ENCODE measurements at regions not wholly inside any gene's neighbourhood (a gene's known extent, or its start where the extent isn't known, plus 50 kb on each side); places are given as distances from the start of the nearest gene placed in this dataset.

DNA sequence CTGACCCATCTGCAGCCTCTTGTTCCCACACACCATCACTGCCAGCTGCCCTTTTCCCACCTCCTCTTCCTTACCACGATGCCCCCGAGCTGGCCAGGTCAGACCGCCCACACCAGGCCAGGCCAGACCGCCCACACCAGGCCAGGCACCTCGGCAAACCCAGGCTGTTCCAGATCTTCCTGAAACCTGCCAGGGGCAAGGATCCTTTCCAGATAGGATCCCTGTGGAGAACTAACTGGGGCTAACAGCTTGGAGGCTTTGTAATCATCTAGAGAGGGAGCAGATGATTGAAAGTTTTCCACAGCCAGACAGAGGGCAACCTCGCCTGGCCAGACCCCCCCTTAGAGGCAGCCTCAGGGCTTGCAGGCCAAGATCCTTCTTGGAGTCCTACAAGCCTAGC lies 287.3 kb upstream of the TLE3 start:
- Histone ChIP-seq H2BK120ac (ENCODE audit: low read depth, low read length) (no peak overlapping the region), H3K36me3 (ENCODE audit: control insufficient read depth, insufficient read depth, low read length) (no peaks in the 10 kb centered on the region), H2AK5ac (ENCODE audit: low read depth, low read length) (no peak overlapping the region), H3K18ac (ENCODE audit: low read depth, low read length) (no peak overlapping the region), H3K9me3 (ENCODE audit: control insufficient read depth, insufficient read depth, low read length) (peaks cover 9% of the 10 kb centered on the region), H2BK5ac (ENCODE audit: low read depth, low read length, poor library complexity, severe bottlenecking) (no peak overlapping the region), H3K23ac (ENCODE audit: low read depth, low read length) (no peak overlapping the region), H3K4me1 (ENCODE audit: control insufficient read depth, insufficient read depth, low read length) (no peaks in the 10 kb centered on the region), H2BK15ac (ENCODE audit: low read depth, low read length) (no peak overlapping the region), H4K8ac (ENCODE audit: low read depth in 2 of 2, low read length in 2 of 2) (no peak overlapping the region), H4K91ac (ENCODE audit: insufficient read depth, low read depth, low read length) (no peak overlapping the region), H2AK9ac (replicated peaks; ENCODE audit: low read depth, low read length, poor library complexity) (no peak overlapping the region), H3K4ac (ENCODE audit: low read depth, low read length) (no peak overlapping the region), H3K9ac (ENCODE audit: low read depth, low read length) (no peak overlapping the region), H2BK20ac (ENCODE audit: low read depth, low read length) (no peak overlapping the region), H3K4me2 (ENCODE audit: low read depth, low read length) (no peak overlapping the region), H3K27me3 (ENCODE audit: control insufficient read depth, insufficient read depth, low read length) (peaks cover 36% of the 10 kb centered on the region), H3K56ac (ENCODE audit: extremely low read depth, insufficient read depth, low read length) (no peak overlapping the region), H3K9me1 (ENCODE audit: insufficient read depth, low read length) (no peaks in the 10 kb centered on the region), H3K4me3 (ENCODE audit: insufficient read depth, low read depth, low read length) (no peak overlapping the region), H4K20me1 (ENCODE audit: insufficient read depth, low read length) (no peaks in the 10 kb centered on the region), H4K5ac (ENCODE audit: low read depth, low read length) (no peak overlapping the region), H2AFZ (replicated peaks; ENCODE audit: low read length, poor library complexity) (no peak overlapping the region), H3K14ac (replicated peaks; ENCODE audit: low read depth, low read length) (no peak overlapping the region), H3K79me1 (ENCODE audit: low read depth in 1 of 2, low read length in 2 of 2) (no peaks in the 10 kb centered on the region), H3K27ac (ENCODE audit: insufficient read depth, low read length) (no peak overlapping the region)
- ChIA-PET POLR2A (ENCODE audit: unreplicated experiment) (no interaction called here), CTCF (no interaction called here)
- TF ChIP-seq SMC3 (IDR thresholded peaks at IDR 0.05; ENCODE audit: low read depth, low read length) (no peak), MXI1 (IDR thresholded peaks at IDR 0.05; ENCODE audit: borderline replicate concordance, low read depth, low read length) (no peak), CEBPB (IDR thresholded peaks at IDR 0.05; ENCODE audit: low read depth, low read length) (no peak), FOS (IDR thresholded peaks at IDR 0.05; ENCODE audit: low read depth, low read length) (no peak), BHLHE40 (IDR thresholded peaks at IDR 0.05; ENCODE audit: low read depth, low read length) (no peak), POLR2A (IDR thresholded peaks at IDR 0.05; ENCODE audit: low read depth, low read length) (no peak), NFE2L2 (IDR thresholded peaks at IDR 0.05; ENCODE audit: low read depth, low read length) (no peak), ELK1 (IDR thresholded peaks at IDR 0.05; ENCODE audit: borderline replicate concordance, low read depth, low read length) (no peak), RFX5 (IDR thresholded peaks at IDR 0.05; ENCODE audit: low read depth, low read length) (no peak), MAZ (IDR thresholded peaks at IDR 0.05; ENCODE audit: borderline replicate concordance, low read depth, low read length) (no peak), USF2 (IDR thresholded peaks at IDR 0.05; ENCODE audit: low read depth, low read length) (no peak), RAD21 (IDR thresholded peaks at IDR 0.05; ENCODE audit: low read length) (no peak), RCOR1 (IDR thresholded peaks at IDR 0.05; ENCODE audit: insufficient replicate concordance, low read length) (no peak), MAFK (IDR thresholded peaks at IDR 0.05; ENCODE audit: low read depth, low read length) (no peak), CHD1 (IDR thresholded peaks at IDR 0.05; ENCODE audit: low read depth, low read length) (no peak)
- TF ChIP-seq, protein P1, sequence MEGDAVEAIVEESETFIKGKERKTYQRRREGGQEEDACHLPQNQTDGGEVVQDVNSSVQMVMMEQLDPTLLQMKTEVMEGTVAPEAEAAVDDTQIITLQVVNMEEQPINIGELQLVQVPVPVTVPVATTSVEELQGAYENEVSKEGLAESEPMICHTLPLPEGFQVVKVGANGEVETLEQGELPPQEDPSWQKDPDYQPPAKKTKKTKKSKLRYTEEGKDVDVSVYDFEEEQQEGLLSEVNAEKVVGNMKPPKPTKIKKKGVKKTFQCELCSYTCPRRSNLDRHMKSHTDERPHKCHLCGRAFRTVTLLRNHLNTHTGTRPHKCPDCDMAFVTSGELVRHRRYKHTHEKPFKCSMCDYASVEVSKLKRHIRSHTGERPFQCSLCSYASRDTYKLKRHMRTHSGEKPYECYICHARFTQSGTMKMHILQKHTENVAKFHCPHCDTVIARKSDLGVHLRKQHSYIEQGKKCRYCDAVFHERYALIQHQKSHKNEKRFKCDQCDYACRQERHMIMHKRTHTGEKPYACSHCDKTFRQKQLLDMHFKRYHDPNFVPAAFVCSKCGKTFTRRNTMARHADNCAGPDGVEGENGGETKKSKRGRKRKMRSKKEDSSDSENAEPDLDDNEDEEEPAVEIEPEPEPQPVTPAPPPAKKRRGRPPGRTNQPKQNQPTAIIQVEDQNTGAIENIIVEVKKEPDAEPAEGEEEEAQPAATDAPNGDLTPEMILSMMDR (conservative IDR thresholded peaks at IDR 0.05; ENCODE audit: low read depth, low read length) = no peak
- no peak for DNase-seq
- intact Hi-C loops (cut with micrococcal nuclease) = no loop called here
- WGBS, 2 experiments (ENCODE audit: extremely low coverage in 2 of 2, insufficient read length in 1 of 2) = no CpG with 5 or more reads among the region's 6 CpGs
- in situ Hi-C loops (cut with MboI; ENCODE audit: low sequenced_read_pairs) = no loop called here
- no peak for ATAC-seq (ENCODE audit: low read depth)
- dilution Hi-C loops (cut with HindIII; ENCODE audit: low sequenced_read_pairs, unreplicated experiment) = no loop called here
- no TSS peak for BruUV-seq (replicated peaks)
